Neural cell (in vitro differentiated cells): ENCODE measurements at regions not wholly inside any gene's neighbourhood (a gene's known extent, or its start where the extent isn't known, plus 50 kb on each side); places are given as distances from the start of the nearest gene placed in this dataset.

Experiments used
- EP300 ChIP-seq: fragments of 450-650 bp; conservative IDR thresholded peaks from 2 replicates; pipeline ENCODE4 v1.6.1; 2014; ENCODE audit warnings: antibody characterized with exemption, mild to moderate bottlenecking, moderate library complexity; ENCODE audit not compliant: poor library complexity, severe bottlenecking
- EZH2 ChIP-seq: fragments of 200-600, 300-800 bp; shearing (Covaris generic), sonication (generic); IDR thresholded peaks from 2 replicates; pipeline ENCODE4 v1.6.1; 2014; ENCODE audit warnings: antibody characterized with exemption, low read length, borderline replicate concordance, mild to moderate bottlenecking; ENCODE audit not compliant: insufficient read depth, poor library complexity, severe bottlenecking
- POLR2AphosphoS5 ChIP-seq: IDR thresholded peaks from 2 replicates; pipeline ENCODE4 v1.6.1; 2012
- RAD21 ChIP-seq: fragments of 450-650 bp; conservative IDR thresholded peaks from 2 replicates; pipeline ENCODE4 v1.6.1; 2014; ENCODE audit warnings: antibody characterized with exemption, mild to moderate bottlenecking, moderate library complexity
- SMC3 ChIP-seq: fragments of 450-650 bp; conservative IDR thresholded peaks from 2 replicates; pipeline ENCODE4 v1.6.1; 2014; ENCODE audit warnings: antibody characterized with exemption, mild to moderate bottlenecking, moderate library complexity; ENCODE audit not compliant: poor library complexity
- TAF1 ChIP-seq: IDR thresholded peaks from 2 replicates; pipeline ENCODE4 v1.6.1; 2012; ENCODE audit warnings: low read depth
- TF ChIP-seq, protein P1 (sequence below): fragments of 450-650 bp; IDR thresholded peaks from 2 replicates; pipeline ENCODE4 v1.5.1; 2014; ENCODE audit warnings: antibody characterized with exemption, mild to moderate bottlenecking, moderate library complexity; ENCODE audit not compliant: poor library complexity, severe bottlenecking
- TF ChIP-seq, protein P2 (sequence below): IDR thresholded peaks from 2 replicates; pipeline ENCODE4 v1.6.1; 2012; ENCODE audit warnings: borderline replicate concordance

DNA sequence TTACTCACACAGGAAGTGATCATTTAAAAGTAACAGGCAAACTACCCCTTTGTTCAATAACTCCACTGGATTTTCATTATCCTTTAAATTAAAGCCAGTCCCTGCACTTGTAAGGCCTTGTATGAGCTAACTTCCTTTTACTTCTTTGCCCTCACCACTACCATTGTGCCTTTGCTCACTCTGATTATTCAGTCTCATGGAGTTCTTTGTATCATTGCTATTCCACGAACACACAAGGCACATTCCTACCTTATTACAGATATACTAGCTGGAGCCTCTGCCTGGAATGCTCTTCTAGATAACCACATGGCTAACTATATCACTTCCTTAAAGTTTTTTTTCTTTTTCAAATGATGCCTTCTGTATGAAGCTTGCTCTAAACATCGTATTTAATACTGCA is 748.6 kb upstream of the HS3ST5 start:
- TF ChIP-seq, protein P1, sequence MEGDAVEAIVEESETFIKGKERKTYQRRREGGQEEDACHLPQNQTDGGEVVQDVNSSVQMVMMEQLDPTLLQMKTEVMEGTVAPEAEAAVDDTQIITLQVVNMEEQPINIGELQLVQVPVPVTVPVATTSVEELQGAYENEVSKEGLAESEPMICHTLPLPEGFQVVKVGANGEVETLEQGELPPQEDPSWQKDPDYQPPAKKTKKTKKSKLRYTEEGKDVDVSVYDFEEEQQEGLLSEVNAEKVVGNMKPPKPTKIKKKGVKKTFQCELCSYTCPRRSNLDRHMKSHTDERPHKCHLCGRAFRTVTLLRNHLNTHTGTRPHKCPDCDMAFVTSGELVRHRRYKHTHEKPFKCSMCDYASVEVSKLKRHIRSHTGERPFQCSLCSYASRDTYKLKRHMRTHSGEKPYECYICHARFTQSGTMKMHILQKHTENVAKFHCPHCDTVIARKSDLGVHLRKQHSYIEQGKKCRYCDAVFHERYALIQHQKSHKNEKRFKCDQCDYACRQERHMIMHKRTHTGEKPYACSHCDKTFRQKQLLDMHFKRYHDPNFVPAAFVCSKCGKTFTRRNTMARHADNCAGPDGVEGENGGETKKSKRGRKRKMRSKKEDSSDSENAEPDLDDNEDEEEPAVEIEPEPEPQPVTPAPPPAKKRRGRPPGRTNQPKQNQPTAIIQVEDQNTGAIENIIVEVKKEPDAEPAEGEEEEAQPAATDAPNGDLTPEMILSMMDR: no peak
- TF ChIP-seq POLR2AphosphoS5 (no peak), RAD21 (no peak), EZH2 (no peak), TAF1 (no peak), EP300 (no peak), SMC3 (no peak)
- TF ChIP-seq, protein P2, sequence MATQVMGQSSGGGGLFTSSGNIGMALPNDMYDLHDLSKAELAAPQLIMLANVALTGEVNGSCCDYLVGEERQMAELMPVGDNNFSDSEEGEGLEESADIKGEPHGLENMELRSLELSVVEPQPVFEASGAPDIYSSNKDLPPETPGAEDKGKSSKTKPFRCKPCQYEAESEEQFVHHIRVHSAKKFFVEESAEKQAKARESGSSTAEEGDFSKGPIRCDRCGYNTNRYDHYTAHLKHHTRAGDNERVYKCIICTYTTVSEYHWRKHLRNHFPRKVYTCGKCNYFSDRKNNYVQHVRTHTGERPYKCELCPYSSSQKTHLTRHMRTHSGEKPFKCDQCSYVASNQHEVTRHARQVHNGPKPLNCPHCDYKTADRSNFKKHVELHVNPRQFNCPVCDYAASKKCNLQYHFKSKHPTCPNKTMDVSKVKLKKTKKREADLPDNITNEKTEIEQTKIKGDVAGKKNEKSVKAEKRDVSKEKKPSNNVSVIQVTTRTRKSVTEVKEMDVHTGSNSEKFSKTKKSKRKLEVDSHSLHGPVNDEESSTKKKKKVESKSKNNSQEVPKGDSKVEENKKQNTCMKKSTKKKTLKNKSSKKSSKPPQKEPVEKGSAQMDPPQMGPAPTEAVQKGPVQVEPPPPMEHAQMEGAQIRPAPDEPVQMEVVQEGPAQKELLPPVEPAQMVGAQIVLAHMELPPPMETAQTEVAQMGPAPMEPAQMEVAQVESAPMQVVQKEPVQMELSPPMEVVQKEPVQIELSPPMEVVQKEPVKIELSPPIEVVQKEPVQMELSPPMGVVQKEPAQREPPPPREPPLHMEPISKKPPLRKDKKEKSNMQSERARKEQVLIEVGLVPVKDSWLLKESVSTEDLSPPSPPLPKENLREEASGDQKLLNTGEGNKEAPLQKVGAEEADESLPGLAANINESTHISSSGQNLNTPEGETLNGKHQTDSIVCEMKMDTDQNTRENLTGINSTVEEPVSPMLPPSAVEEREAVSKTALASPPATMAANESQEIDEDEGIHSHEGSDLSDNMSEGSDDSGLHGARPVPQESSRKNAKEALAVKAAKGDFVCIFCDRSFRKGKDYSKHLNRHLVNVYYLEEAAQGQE: no peak
